Brain microvascular endothelial cell (primary cell): ENCODE measurements at regions not wholly inside any gene's neighbourhood (a gene's known extent, or its start where the extent isn't known, plus 50 kb on each side); places are given as distances from the start of the nearest gene placed in this dataset.

Source experiments
- DNase-seq: peaks from one replicate; pipeline ENCODE4 v3.0.0-alpha.2; 2020
- H3K27ac ChIP-seq: fragments of 250-450 bp; sonication (Bioruptor Pico); 2 replicates; pipeline ENCODE4 v1.5.1; 2020; ENCODE audit warnings: mild to moderate bottlenecking, moderate library complexity
- H3K27me3 ChIP-seq: fragments of 250-450 bp; sonication (Bioruptor Pico); replicated peaks from 2 replicates; pipeline ENCODE4 v1.5.1; 2020; ENCODE audit warnings: mild to moderate bottlenecking
- H3K36me3 ChIP-seq: fragments of 250-450 bp; sonication (Bioruptor Pico); replicated peaks from 2 replicates; pipeline ENCODE4 v1.5.1; 2020; ENCODE audit warnings: mild to moderate bottlenecking
- H3K4me3 ChIP-seq: 2 replicates; pipeline ENCODE4 v1.5.1; 2011; ENCODE audit warnings: low read depth, mild to moderate bottlenecking, control low read depth, low read length, moderate library complexity
- in situ Hi-C: cut with HindIII; loops from 2 replicates; pipeline ENCODE4 v1.10.0; 2017; ENCODE audit warnings: low sequenced_read_pairs, low pct_ligation_motif_present
- TF ChIP-seq, protein P1 (sequence below): IDR thresholded peaks from 2 replicates; pipeline ENCODE4 v1.5.1; 2011; ENCODE audit warnings: low read depth, mild to moderate bottlenecking, moderate library complexity, low read length, control low read depth, inconsistent platforms; ENCODE audit errors: missing control alignments

DNA sequence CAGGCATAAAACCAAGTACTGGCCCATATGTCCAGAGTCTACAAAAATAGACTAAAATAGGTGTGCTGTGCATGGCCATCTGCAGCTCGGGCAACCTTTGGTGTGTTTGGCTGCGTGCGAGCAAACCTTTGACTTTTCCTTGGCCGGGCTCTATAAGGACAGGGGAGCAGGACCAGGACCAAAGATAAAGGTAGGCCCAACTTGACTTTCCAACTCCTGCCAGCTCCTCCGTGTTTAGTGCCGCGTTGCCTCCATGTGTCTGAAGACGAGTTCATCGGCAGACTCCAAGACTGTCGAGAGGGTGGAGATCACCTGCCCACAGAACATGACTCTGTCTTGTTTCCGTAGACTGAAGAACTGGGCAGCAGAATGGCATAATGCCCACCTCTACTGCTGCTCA lies 375.5 kb downstream of the IRS2 start:
- Histone ChIP-seq H3K4me3 (no peak overlapping the region), H3K27me3 (no peaks in the 10 kb centered on the region), H3K27ac (no peak overlapping the region), H3K36me3 (no peaks in the 10 kb centered on the region)
- TF ChIP-seq, protein P1, sequence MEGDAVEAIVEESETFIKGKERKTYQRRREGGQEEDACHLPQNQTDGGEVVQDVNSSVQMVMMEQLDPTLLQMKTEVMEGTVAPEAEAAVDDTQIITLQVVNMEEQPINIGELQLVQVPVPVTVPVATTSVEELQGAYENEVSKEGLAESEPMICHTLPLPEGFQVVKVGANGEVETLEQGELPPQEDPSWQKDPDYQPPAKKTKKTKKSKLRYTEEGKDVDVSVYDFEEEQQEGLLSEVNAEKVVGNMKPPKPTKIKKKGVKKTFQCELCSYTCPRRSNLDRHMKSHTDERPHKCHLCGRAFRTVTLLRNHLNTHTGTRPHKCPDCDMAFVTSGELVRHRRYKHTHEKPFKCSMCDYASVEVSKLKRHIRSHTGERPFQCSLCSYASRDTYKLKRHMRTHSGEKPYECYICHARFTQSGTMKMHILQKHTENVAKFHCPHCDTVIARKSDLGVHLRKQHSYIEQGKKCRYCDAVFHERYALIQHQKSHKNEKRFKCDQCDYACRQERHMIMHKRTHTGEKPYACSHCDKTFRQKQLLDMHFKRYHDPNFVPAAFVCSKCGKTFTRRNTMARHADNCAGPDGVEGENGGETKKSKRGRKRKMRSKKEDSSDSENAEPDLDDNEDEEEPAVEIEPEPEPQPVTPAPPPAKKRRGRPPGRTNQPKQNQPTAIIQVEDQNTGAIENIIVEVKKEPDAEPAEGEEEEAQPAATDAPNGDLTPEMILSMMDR: no peak
- in situ Hi-C loops: no loop called here
- no peak for DNase-seq

- H3K27me3 ChIP-seq: no peaks in the 10 kb centered on the region
- TF ChIP-seq, protein P1: no peak
- in situ Hi-C loops: no loop called here
- no peak for DNase-seq
- no peak overlapping the region for H3K27ac ChIP-seq
- no peaks in the 10 kb centered on the region for H3K36me3 ChIP-seq
- no peak overlapping the region for H3K4me3 ChIP-seq
Measured at GRCh38 chr13:109408591-109409382, 377.6 kb downstream of the IRS2 start.

GRCh38 chr13:109406376-109406992 lies 379.9 kb downstream of the IRS2 start:
- in situ Hi-C loops: no loop called here

GRCh38 chr13:109403012-109403421 lies 383.4 kb downstream of the IRS2 start:
- in situ Hi-C loops: no loop called here
- Histone ChIP-seq H3K27me3 (no peaks in the 10 kb centered on the region), H3K27ac (no peak overlapping the region), H3K36me3 (no peaks in the 10 kb centered on the region), H3K4me3 (no peak overlapping the region)
- no peak for DNase-seq
- TF ChIP-seq, protein P1: no peak

More at GRCh38 chr13:109406376-109406992, 379.9 kb downstream of the IRS2 start:
- Histone ChIP-seq H3K4me3 (no peak overlapping the region), H3K27ac (no peak overlapping the region), H3K27me3 (no peaks in the 10 kb centered on the region), H3K36me3 (no peaks in the 10 kb centered on the region)
- TF ChIP-seq, protein P1: no peak
- DNase-seq: no peak

- TF ChIP-seq, protein P1: no peak
- Histone ChIP-seq H3K27ac (no peak overlapping the region), H3K4me3 (no peak overlapping the region), H3K27me3 (no peaks in the 10 kb centered on the region), H3K36me3 (no peaks in the 10 kb centered on the region)
- in situ Hi-C loops: no loop called here
- DNase-seq: no peak
Measured at GRCh38 chr13:109401891-109402290, 384.5 kb downstream of the IRS2 start.

- in situ Hi-C loops: no loop called here
- Histone ChIP-seq H3K27me3 (no peaks in the 10 kb centered on the region), H3K4me3 (no peak overlapping the region), H3K27ac (no peak overlapping the region), H3K36me3 (no peaks in the 10 kb centered on the region)
- no peak for DNase-seq
- TF ChIP-seq, protein P1: no peak
Measured at GRCh38 chr13:109401307-109401706, 385.1 kb downstream of the IRS2 start.
